ENCODE measurements at regions not wholly inside any gene's neighbourhood (a gene's known extent, or its start where the extent isn't known, plus 50 kb on each side); places are given as distances from the start of the nearest gene placed in this dataset.

DNA sequence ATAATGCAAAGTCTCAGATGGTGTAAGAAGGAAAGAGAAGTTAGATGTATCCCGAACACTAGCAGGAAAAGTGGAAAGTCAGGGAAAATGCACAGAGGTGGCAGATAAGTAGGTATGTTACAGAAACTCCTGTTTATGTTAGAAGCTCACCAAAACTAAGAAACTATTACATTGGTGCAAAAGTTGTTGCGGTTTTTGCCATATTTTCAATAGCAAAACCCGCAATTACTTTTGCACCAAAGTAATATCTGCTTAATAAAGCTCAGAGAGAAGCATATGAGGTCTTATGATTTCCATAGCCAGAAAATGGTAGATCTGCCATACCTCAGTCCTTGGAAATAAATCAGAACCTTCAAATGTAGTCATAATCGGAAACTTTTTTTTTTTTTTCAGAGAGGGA lies 1035.6 kb downstream of the PCDH7 start:
- TF ChIP-seq CTCF (IDR thresholded peaks at IDR 0.05) = no peak
- no peak for TF ChIP-seq POLR2A (IDR thresholded peaks at IDR 0.05)

Measured in stomach (tissue), 4 donors.